ENCODE measurements at regions not wholly inside any gene's neighbourhood (a gene's known extent, or its start where the extent isn't known, plus 50 kb on each side); places are given as distances from the start of the nearest gene placed in this dataset.

DNA sequence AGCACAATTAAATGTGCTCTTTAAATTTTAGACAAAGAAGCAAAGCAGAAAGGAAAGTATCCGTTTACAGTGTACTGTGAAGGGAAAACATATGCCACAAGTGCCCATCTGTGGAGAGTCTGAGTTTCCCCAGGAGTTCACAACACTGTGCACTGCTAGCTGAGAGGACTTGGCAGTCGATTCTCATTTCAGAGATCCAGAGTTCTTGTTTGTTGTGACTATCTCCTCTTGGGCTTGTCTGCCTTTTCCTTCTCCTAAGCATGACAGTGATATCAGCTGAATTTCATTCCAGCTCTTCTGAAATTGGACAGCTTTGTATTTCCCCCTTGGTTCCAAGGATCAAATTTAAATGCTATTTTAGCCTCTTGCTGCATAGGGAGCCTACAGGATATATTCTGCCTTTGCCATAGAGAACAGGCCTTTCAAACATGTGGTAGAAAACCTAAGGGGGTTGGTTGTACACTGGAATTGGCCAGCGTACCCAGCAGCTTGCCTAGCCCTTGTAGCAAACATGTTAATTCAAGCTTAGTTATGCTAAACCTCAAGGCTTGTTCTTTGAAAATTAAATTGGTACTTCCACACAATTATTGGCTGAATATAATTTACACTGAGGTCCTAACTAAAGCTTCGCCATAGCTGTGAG, 259.2 kb upstream of the NOVA1 start:
- DNase-seq: no peak

DNA sequence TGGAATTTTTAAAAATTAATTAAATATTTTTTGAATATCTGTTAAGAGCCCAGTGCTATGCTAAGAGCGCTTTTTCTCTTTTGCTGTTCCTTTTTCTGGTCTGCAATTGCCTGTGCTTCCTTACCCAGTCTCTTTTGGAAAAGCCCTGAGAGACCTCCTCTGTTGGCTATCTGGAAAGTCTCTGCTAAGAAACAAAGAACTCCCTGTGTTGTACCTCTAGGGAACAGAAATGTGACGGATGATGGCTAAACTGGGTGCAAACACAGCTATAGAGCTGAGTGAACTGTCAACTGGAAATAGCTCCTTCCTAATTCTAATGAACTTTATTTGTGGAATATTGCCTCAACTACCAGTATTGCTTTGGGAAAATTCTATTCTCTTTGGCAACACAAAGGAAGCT, 261.6 kb upstream of the NOVA1 start:
- no peak for DNase-seq

DNA sequence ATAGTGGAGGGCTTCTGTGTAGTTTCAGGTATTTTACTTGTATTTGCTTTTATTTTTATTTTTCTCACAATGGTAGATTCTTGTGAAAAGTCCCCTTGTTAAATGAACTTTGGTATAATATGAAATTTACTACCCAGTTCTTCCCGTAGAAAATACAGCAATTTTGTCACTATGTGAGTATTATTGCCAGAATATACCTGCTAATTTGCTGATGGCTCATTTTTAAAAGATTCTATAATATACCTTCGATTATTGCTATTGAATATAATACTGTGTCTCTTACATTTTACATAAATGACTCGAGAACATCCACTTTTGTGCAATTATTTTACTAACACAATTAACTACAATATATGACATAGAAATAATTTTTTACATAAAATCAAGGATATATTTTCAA, 262.3 kb upstream of the NOVA1 start:
- no peak for DNase-seq

DNA sequence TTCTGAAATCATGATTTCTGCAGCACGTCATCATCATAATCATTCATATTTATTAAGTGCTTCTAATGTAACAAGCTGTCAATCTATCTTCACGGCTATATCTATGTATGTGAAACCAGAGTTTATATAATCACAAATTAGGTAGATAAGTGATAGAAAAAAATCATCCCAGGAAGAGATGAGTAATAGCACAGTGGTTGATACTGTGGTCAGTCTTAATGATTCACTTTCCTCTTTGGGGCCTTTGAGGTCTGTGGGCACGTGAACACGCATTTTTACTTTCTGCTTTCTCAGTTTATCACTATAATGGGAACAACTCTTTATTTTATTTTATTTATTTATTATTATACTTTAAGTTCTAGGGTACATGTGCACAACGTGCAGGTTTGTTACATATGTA, 265.9 kb upstream of the NOVA1 start:
- DNase-seq: no peak

DNA sequence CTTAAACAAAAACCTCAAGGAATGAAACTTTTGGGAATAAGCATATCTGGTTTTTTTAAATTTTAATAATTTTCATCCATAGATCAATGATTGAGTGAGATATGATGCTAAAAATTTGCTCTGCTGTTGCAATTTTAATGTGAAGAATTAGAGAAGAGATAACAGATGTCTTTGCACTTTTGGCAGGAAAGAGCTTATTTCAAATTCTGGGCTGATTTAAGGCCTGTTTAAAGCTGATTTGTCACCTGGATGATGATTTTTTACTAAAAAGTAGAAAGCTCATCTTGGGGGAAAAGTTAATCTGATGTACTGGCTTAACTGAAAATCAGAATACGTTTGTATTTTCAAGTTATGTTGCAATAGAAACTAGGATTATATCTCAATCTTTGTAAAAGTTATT, 268.9 kb upstream of the NOVA1 start:
- no peak for DNase-seq

DNA sequence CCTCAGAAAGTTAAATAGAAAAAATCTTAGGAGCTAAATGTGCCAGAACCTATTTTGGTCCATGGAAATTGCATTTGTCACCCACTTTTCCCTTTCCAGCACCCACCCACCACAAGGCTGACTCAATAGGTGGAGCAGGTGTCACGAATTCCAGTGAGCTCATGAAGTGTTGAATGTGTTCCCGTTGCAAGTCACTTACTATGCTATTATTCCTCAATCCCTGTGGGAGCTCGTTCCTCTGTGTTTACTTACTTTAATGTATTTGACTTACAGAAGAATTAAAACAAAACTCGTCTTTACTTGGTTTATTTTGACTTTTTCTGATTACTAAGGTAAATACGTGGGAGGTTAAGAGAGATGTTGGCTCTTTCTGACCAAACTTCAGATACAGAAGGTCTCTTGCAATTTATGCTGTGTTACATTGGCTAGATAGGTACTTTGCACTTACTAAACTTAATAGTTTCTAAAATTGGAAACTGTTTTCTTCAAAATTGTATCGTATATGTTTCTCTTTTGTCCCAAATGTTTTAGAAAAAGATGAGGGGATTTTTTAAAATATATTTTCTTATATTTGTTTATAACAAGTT, 269.4 kb upstream of the NOVA1 start:
- DNase-seq: no peak

DNA sequence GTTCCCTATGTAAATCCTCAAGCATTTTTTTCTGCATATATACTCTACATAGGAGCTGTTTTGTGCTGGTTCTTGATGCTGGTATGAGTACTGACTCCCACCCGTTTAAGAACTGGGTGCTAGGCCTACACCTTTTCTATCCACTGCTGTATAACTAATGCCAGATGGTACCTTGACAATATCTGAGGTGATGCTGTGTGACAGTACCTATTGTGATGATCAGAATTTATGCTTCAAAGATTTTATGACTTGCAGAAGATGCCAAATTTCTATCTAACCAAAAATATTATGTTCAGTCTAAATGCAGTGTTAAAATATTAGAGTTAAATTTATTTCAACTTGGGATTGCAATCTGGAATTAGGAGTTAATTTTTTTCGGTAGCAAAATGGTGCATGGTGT, 272.3 kb upstream of the NOVA1 start:
- no peak for DNase-seq

DNA sequence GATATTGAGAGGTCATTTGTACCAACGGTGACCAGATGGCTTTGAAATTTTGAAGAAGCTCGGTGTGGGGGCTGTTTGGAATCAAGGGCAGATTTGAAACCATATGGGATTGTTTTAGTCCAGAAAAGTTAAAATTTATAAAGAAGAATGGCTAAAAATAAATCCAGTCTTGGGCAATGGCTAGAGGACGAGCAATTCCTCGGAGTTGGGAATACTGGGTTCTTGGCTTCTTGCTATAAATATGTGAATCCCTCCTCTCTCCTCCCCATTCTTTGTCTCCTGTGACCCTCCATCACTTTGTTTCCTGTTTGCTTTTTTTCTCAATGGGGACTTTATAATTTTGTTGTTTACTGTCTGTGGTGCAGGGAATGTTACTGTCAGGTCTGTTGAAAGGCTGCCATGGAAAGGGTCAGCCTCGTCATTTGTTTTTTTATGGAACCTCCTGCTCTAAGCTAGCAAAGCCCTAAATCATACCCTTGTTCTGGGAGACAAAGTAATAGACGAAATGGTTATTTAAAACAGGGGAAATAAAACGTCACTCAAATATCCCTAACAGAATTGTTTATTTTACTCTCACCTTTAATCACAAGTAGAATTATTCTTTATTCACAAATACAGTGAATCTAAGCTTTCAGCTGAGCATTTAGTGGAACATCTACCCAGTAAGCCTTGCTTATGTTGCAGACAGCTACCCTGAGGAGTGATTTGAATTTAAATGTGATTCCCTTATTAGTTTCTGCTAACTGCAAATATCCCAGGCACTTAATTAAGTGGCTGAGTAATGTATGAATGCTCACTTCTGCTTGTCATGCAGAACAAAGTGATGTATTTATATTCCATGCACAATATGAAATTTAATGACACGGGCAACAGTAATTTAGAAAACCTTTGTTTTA, 273.1 kb upstream of the NOVA1 start:
- DNase-seq: no peak

DNA sequence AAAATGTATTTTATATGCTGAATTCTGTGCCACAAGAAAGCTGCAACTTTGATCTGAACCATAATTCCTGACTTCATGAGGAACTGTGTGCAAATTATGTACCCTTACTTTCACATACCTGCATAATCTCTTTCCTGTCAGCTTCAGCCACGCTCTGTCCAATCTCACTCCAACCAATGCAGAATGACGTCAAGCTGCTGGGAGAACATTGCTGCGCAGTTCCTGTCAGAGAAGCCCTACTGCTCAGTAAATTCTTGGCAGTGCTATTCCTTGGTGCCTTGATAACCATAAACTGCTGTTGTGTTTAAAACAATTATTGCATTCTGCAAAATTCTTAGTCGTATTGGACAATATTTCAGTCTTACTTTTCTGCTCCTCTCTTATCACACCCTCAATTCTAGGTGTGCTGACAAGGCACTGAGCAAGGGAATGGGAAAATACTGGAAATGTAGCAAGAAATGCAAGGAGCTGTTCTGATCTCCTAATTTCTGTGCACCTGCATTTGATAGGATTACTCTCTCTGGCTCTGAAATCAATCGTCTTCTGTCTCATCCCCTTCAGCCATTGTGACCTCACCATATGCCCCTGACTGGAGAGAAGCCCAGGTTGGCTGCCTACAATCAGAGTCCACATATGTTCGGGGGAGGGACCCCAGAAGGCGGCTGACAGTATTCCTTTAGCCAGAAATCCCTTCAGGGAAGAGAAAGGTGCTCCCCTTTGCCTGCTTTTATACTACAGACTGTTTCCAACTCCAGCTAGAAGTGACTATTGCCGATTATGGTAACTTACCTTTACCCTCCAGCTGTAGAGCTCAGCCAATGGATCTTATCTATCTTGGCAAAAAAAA, 274.9 kb upstream of the NOVA1 start:
- no peak for DNase-seq

DNA sequence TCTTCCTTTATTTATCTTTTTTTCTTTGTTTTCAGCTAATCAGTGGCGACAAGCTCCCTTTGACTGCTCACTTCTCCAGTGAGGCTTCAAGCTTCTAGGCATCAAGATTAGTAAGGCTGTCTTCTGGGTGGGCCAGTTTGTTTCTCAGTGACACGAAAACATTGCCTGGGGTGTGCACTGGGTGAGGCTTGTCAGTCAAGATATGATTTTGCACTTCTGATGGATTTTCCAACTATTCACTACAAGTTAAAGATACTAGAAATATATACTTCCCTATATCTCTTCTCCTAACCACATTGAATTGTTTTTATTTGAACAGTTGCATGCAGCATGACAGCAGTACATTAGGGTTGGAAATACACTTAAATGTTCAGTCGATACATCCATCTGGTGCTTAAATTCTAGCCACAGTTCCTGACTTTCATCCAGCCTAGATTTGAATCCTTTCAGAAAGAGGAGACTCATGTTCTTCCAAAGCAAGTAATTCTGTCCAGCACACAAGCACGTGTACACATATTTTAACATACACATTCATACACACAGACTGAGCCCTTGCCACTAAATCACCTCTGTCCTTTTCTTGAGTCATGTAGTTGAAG, 275.6 kb upstream of the NOVA1 start:
- no peak for DNase-seq

DNA sequence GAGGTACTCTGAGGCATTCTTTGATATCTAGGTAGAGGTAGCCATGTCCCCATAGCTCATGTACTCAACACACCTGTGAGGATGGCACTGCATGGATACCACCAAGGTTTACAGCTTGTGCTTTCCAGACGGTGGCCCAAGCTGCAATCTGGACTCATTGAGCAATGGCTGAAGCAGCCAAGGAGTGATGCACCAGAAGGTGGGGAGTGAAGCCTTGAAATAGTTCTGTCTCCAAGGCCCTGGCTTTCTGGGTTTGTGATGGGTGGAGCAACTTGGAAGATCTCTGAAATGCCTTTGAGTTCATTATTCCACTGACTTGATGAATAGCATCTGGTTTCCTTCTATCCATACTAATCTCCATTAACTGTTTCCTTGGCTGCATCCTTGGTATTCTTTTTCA, 290.0 kb upstream of the NOVA1 start:
- DNase-seq: no peak

DNA sequence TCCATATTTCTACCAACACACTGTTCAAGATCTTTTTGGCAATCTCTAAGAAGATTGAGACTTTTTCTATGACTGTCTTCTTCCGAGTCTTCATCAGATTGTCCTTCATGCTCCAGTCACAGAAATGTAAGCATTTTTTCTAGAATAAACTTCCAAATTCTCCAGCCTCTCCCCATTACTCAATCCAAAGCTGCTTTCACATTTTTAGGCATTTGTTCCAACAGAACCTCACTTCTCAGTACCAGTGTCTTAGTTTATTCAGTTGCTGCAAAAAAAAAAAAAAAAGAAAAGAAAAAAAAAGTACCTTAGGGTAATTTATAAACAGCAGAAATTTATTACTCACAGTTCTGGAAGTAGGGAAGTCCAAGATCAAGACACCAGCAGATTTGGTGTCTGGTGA, 290.8 kb upstream of the NOVA1 start:
- no peak for DNase-seq

DNA sequence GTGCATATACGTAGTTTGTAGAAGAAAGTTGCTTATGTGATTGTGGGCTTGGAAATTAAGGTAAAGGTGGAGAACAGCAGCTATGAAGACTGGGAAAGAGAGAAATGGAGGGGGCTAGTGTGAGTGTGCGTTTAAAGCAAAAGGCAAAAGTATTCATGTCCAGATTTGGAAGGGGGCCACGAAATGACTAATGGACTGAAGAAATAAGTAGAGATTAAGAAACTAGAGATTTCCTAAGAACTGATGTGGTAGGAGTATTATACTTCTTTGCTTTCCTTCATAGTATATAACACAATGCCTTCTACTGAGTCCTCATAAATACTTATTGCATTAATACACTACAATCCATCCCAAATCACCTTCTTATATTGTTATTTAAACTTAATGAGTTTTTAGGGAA, 298.6 kb upstream of the NOVA1 start:
- no peak for DNase-seq

DNA sequence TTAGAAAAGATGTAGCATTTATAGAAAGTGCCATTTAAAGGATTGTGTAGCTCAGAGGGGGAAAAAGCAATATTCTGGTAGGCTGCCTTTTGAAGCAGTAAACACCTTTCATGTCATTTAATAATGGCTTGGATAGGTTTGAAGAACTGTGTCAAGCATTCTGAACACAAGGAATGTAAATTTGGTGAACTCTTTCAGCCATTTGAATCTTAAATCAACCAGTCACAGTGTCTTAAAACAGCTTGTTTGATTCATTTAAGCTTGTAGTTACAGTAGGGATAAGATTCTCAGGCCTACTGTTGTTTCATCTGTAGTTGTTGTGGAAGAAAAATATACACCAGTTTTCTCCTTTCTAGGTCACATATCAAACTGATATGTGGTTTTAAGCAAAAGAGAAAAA, 299.4 kb upstream of the NOVA1 start:
- DNase-seq: no peak

DNA sequence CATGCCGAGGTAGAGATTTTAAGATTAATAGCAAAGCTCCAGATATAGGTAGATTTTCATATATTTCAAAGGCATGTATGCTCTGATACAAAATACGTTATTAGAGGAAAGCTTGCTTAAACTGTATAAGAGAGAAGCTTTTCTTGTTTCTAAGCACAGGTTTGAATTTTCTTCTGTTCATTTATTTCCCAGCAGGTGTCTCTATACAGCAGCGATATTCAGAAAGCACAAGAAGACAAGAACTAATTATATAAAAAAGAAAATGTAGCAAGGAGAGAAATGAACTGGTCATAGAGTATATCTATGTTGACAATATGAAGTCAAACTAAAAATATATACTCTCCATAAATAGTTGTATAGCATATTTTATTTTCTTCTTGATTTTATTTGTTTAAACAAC, 307.4 kb upstream of the NOVA1 start:
- DNase-seq: no peak

DNA sequence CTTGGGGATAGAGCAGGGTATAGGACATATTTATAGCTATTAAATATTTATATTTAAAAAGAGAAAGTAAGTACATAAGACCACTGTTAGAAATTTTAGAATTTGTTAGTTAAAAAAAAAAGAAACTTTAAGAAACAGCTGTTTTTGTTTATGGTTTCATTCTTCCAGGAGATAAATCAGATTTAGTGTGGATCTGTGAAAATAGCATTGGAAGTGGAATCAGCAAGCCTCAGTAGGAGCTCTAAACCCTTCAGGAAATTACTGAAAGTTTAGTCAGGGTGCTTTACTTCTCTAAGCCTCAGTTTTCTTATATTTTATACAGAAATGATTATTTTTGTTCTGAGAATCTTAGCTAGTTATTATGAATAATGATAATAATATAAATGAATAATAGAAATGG, 316.0 kb upstream of the NOVA1 start:
- no peak for DNase-seq

DNA sequence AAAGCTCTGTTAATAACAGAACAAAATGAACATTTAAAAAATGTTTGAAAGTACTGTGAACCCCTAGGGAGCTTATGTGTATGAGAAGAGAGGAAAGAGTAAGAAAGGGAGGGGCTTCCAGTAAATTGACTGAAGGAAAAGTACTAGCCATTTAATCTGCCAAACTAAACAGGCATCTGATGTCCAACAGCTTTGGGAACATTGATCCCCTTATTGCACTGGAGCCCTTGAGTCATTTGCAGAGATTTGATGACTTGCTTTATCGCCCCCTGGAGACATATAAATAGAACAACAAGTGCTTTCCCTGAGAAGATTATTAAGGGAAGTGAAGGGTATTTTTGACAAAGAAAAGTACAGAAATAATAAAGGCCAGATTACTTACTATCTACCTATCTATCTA, 319.3 kb upstream of the NOVA1 start:
- DNase-seq: peak; percentile 0

DNA sequence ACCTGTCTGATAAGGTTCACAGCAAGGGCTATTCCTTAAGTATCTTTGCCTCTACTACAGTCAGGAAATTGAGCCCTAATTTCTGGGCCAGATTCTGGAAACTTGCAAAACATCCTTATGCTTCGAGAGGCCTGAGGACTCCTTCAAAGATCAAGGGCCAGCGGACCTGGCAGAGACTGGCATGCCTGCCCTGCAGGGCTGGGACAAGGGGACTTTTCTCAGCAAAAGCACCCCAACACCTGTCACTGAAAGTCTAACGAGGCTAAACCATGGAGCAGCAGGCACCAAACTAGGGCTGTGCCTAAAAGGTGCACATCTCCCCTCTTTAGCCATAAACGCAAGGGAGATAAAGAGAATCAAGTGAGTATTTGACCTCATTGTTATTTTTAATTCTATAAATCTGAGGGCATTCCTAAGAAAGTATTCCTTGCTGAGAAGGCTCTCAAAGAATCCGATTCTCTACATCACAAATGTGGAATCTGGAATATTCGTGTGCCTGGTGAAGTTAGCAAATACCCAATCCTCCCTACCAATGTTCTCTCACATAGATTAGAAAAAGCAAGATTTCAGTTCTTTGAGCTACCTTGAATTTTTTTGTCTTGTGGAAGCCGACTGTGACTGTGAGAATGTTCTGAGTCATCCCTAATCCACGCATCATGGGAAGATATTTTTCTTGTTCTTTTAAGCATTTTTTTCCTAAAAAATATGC, 328.2 kb upstream of the NOVA1 start:
- DNase-seq: no peak

DNA sequence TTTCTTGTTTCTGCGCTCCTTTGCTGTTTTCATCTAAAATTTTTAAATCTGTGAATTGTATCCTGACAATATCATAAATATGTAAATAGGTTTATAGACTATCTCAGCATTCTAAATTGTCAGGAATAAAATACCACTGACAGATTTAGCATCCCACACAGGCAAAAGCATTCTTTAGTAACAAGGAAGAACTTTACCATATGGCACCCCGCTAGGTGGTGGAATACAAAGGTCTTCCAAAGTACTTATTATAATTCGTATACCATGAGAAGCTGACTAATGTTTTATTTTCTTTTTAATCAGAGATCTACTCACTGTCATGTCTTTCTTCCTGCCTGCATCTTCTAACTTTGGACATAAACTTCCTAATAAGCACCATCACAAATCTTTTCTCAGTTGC, 328.8 kb upstream of the NOVA1 start:
- no peak for DNase-seq

DNA sequence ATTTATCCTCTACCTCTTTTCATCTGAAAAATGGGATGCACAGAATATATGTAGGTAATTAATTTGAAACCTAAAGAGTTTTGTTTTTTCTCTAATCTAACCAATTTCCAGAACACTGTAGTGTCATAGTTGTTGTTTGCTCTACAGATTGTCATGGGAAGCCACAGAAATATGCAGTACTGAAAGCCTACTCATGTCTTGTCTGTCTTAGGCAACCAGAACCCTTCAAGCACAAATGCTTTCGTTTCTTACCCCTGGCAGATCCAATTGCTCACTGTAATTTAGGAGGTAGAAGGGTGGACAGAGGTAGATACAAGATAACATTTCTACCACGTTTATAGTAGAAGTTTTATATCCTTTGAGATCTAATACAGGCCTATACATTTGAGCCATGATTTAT, 330.2 kb upstream of the NOVA1 start:
- no peak for DNase-seq

DNA sequence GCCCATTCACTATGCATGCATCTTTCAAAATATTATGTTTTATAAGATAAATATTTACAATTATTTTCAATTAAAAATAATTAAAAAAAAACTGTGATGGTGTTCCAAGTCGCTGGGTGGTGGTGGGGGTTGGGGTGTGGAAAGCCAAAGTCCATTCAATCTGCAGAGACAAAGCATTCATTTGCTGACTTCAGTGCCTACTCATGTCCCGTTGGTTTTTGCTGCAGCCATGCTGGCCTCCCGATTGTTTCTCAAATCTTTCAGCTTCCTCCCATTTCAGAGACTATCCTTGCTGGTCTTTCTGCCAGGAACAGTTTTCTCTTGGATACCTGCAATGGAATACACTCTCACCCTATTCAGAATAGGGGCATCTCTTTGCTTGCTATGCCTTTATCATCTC, 331.5 kb upstream of the NOVA1 start:
- no peak for DNase-seq

DNA sequence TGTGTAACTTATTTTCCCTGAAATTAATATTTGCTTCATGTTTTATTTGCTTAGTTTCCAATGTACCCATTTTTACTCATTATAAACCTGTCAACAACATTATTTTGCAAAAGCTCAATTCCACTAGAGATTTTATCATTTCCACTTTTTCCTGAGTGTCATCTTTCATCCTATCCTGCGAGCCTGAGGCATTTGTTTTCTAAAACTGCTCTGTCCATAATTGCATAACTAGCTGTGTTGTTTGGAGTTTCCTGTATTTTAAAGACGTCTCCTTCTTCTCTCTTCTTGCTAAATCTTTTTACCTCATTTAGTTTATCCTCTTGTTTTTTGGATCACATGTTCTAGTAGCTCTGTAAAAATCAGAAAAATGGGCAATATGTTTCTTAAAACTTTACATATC, 332.7 kb upstream of the NOVA1 start:
- DNase-seq: no peak
